ENCODE measurements at regions not wholly inside any gene's neighbourhood (a gene's known extent, or its start where the extent isn't known, plus 50 kb on each side); places are given as distances from the start of the nearest gene placed in this dataset.

DNA sequence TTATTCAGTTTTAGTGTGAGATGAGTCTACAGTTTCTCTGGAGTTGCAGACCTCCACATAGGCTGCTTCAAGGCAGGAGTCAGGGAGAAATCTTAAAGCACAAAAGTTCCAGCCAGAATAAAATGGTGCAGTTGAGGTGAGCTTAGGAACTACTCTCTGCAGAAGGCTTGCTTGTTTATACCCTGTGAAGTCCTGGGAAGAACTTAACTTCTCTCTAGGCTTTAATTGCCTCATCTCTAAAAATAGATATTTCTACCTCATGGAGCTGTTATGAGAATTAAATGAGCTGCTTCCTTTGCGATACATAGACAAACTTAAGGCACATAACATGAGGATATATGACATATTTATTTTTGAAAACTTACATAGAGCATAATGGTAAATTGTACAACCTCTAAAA is 286.2 kb downstream of the GPATCH2 start:
- no peak overlapping the region for H3K9ac ChIP-seq (ENCODE audit: low read length)
- H3K27ac ChIP-seq (ENCODE audit: low read depth, low read length): no peak overlapping the region
- no peak overlapping the region for H3K4me3 ChIP-seq (ENCODE audit: low read depth in 1 of 2, low read length in 2 of 2)
- no peaks in the 10 kb centered on the region for H3K9me3 ChIP-seq (ENCODE audit: low read length)
- no peaks in the 10 kb centered on the region for H3K36me3 ChIP-seq (ENCODE audit: insufficient read depth, low read length)
- H3K4me1 ChIP-seq (ENCODE audit: insufficient read depth, low read length): no peaks in the 10 kb centered on the region
- no peaks in the 10 kb centered on the region for H3K27me3 ChIP-seq (ENCODE audit: control insufficient read depth in 1 of 2, insufficient read depth in 2 of 2, low read length in 2 of 2)

DNA sequence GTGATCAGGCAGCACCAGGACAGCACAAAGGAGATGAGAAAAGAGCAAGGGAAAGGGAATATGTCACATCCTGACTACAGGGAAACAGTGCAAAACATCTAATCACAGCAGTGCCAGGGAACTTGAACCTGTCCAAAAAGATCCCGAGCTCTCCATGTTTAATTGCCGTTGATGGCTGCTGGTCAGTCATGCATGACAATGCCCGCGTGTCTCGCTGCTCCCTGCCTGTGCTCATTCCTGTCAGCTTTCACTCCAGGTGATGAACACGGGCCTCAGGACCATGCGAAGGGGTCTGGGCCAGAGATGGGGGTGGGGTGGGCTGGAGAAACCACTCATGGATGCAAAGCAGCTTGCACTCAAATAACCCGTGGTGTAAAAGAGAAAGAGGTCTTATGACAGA is 287.0 kb downstream of the GPATCH2 start:
- H3K9ac ChIP-seq (ENCODE audit: low read length): no peak overlapping the region
- no peaks in the 10 kb centered on the region for H3K4me1 ChIP-seq (ENCODE audit: insufficient read depth, low read length)
- no peaks in the 10 kb centered on the region for H3K36me3 ChIP-seq (ENCODE audit: insufficient read depth, low read length)
- H3K9me3 ChIP-seq (ENCODE audit: low read length): no peaks in the 10 kb centered on the region
- no peaks in the 10 kb centered on the region for H3K27me3 ChIP-seq (ENCODE audit: control insufficient read depth in 1 of 2, insufficient read depth in 2 of 2, low read length in 2 of 2)
- no peak overlapping the region for H3K4me3 ChIP-seq (ENCODE audit: low read depth in 1 of 2, low read length in 2 of 2)
- H3K27ac ChIP-seq (ENCODE audit: low read depth, low read length): no peak overlapping the region

DNA sequence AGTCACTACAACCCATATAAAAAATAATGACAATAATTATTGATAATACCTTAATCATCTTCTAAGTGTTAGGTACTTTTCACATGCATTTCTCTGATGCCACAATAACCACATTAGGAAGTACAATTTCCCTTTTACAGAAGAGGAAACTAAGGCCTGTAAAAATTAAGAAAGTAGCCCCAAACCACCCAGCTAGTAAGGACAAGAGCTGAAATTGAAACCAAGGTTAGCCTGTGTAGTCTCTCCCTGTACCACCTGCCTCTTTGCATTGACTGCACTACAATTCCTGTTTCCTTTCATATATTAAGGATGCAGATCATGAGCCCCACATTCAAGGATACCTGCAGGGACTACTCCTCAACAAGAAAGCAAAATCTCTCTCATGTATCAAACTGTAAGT is 288.8 kb downstream of the GPATCH2 start:
- Histone ChIP-seq H3K4me3 (ENCODE audit: low read depth in 1 of 2, low read length in 2 of 2) (no peak overlapping the region), H3K36me3 (ENCODE audit: insufficient read depth, low read length) (no peaks in the 10 kb centered on the region), H3K27me3 (ENCODE audit: control insufficient read depth in 1 of 2, insufficient read depth in 2 of 2, low read length in 2 of 2) (no peaks in the 10 kb centered on the region), H3K27ac (ENCODE audit: low read depth, low read length) (no peak overlapping the region), H3K9me3 (ENCODE audit: low read length) (no peaks in the 10 kb centered on the region), H3K9ac (ENCODE audit: low read length) (no peak overlapping the region), H3K4me1 (ENCODE audit: insufficient read depth, low read length) (no peaks in the 10 kb centered on the region)

DNA sequence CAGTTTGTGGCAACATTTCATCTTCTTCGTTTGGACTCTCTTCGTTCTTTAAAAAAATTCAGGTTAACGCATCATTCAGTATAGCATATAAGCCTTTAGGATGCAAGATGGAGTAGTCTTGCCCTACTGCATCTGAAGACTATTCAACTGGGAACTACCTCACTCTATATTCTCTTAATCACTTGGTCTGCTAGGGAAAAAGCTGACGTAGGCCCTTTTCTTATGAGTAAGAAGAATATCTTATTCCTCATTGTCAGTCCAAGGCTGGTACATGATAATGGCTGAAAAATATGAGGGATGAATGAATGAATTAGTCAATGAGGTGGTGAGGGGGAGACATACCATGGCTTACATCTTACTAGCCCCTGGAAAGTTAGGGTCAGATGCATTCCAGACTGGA is 294.2 kb downstream of the GPATCH2 start:
- H3K27me3 ChIP-seq (ENCODE audit: control insufficient read depth in 1 of 2, insufficient read depth in 2 of 2, low read length in 2 of 2): no peaks in the 10 kb centered on the region
- H3K36me3 ChIP-seq (ENCODE audit: insufficient read depth, low read length): no peaks in the 10 kb centered on the region
- peaks cover 11% of the 10 kb centered on the region for H3K4me1 ChIP-seq (ENCODE audit: insufficient read depth, low read length)
- H3K4me3 ChIP-seq (ENCODE audit: low read depth in 1 of 2, low read length in 2 of 2): no peak overlapping the region
- no peak overlapping the region for H3K9ac ChIP-seq (ENCODE audit: low read length)
- no peak overlapping the region for H3K27ac ChIP-seq (ENCODE audit: low read depth, low read length)
- H3K9me3 ChIP-seq (ENCODE audit: low read length): no peaks in the 10 kb centered on the region

DNA sequence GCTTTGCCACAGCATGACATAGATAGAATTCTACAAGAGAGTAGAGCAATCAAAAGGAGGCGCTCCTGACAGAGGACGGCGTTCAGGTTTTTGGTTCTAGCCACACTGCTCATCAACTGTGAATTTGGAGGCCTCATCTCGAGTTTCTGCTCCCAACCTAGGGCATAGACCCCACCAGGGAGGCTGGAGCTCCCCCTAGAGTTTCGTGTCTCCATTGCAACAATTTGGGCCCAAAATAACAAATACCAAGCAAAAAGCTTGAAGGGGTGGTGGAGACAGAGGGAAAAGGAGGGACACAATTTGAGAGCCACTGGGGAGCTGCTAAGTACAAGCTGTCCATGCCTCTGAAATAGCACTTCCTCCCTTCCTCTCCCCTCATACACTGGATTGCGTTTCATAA is 297.0 kb downstream of the GPATCH2 start:
- no peak overlapping the region for H3K9ac ChIP-seq (ENCODE audit: low read length)

DNA sequence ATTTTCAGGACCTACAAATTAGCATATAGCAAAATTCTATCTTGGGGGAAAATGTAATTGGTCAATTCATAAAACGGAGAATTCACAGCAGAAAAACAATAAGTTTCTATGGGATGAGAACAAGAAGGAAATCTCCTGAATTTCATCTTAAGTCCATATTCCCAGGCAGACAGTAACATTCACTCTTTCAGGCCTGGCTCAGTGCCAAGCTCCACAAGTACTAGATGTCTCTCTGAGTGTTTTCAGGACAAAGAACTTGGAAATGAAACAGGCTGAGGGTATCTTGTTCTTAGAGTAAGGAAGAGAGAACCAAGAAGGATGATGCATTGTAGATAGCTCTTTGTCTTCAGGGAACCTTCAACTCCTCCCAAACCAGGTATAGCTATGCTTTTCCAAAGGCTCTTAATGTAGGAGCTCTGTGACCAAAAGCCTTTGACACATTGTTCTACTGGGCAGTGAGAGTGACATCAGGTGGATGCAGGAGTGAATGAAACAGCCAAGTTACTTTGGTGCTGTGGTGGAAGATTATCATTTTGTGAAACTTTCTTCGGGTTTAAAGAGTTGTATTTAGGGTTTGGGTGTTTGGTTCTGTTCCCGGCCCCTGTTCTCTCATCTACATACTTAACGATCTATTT is 298.3 kb downstream of the GPATCH2 start:
- Histone ChIP-seq H3K9me3 (ENCODE audit: low read length) (no peaks in the 10 kb centered on the region), H3K27me3 (ENCODE audit: control insufficient read depth in 1 of 2, insufficient read depth in 2 of 2, low read length in 2 of 2) (no peaks in the 10 kb centered on the region), H3K4me3 (ENCODE audit: low read depth in 1 of 2, low read length in 2 of 2) (no peak overlapping the region), H3K27ac (ENCODE audit: low read depth, low read length) (no peak overlapping the region), H3K36me3 (ENCODE audit: insufficient read depth, low read length) (no peaks in the 10 kb centered on the region), H3K4me1 (ENCODE audit: insufficient read depth, low read length) (peaks cover 15% of the 10 kb centered on the region), H3K9ac (ENCODE audit: low read length) (no peak overlapping the region)

More for the DNA sequence above, 297.0 kb downstream of the GPATCH2 start:
- no peaks in the 10 kb centered on the region for H3K36me3 ChIP-seq (ENCODE audit: insufficient read depth, low read length)
- H3K27ac ChIP-seq (ENCODE audit: low read depth, low read length): no peak overlapping the region
- H3K27me3 ChIP-seq (ENCODE audit: control insufficient read depth in 1 of 2, insufficient read depth in 2 of 2, low read length in 2 of 2): no peaks in the 10 kb centered on the region
- H3K9me3 ChIP-seq (ENCODE audit: low read length): no peaks in the 10 kb centered on the region
- H3K4me3 ChIP-seq (ENCODE audit: low read depth in 1 of 2, low read length in 2 of 2): no peak overlapping the region
- peaks cover 15% of the 10 kb centered on the region for H3K4me1 ChIP-seq (ENCODE audit: insufficient read depth, low read length)

DNA sequence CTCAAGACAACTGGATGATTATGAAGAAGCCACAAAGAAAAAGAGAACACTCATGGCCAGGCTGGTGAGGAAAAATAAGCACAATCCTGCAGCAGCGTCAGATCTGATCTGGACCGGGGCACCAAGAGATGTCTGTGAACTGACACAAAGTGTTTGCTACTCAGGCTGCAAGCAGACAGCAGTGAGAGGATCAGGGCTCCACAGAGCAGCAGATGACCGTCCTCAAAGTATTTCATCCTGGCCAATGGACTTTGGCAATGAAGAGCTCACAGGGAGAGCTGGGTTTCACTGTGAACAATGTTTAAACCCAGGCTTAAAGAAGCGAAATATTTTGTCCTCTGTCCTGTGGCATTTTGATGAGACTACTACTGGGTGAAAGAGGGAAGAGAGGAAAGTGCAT is 299.2 kb downstream of the GPATCH2 start:
- H3K9ac ChIP-seq (ENCODE audit: low read length): no peak overlapping the region
- H3K4me3 ChIP-seq (ENCODE audit: low read depth in 1 of 2, low read length in 2 of 2): no peak overlapping the region
- H3K9me3 ChIP-seq (ENCODE audit: low read length): no peaks in the 10 kb centered on the region
- H3K27ac ChIP-seq (ENCODE audit: low read depth, low read length): no peak overlapping the region
- H3K4me1 ChIP-seq (ENCODE audit: insufficient read depth, low read length): peaks cover 15% of the 10 kb centered on the region
- no peaks in the 10 kb centered on the region for H3K36me3 ChIP-seq (ENCODE audit: insufficient read depth, low read length)
- no peaks in the 10 kb centered on the region for H3K27me3 ChIP-seq (ENCODE audit: control insufficient read depth in 1 of 2, insufficient read depth in 2 of 2, low read length in 2 of 2)

DNA sequence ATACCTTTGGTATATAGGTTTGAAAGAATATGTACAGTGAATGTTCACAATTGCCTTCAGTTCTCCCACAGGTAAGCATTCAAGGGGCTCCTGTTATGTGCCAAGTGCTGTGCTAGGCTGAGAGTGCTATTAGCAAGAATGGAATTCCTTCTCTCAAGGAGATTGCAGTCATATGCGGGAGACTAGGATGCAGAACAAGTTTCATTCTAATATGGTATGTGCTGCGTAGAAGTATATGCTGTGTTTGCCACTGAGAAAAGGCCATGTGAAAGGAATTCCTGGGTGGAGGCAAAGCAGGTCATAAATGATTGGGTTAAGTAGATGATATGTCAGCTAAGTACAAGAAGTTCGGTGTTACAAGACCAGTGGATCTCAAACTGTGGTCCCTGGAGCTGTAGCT is 303.0 kb downstream of the GPATCH2 start:
- H3K9ac ChIP-seq (ENCODE audit: low read length): no peak overlapping the region
- no peak overlapping the region for H3K4me3 ChIP-seq (ENCODE audit: low read depth in 1 of 2, low read length in 2 of 2)
- no peaks in the 10 kb centered on the region for H3K9me3 ChIP-seq (ENCODE audit: low read length)
- H3K4me1 ChIP-seq (ENCODE audit: insufficient read depth, low read length): peaks cover 15% of the 10 kb centered on the region
- H3K36me3 ChIP-seq (ENCODE audit: insufficient read depth, low read length): no peaks in the 10 kb centered on the region
- no peak overlapping the region for H3K27ac ChIP-seq (ENCODE audit: low read depth, low read length)
- H3K27me3 ChIP-seq (ENCODE audit: control insufficient read depth in 1 of 2, insufficient read depth in 2 of 2, low read length in 2 of 2): no peaks in the 10 kb centered on the region

DNA sequence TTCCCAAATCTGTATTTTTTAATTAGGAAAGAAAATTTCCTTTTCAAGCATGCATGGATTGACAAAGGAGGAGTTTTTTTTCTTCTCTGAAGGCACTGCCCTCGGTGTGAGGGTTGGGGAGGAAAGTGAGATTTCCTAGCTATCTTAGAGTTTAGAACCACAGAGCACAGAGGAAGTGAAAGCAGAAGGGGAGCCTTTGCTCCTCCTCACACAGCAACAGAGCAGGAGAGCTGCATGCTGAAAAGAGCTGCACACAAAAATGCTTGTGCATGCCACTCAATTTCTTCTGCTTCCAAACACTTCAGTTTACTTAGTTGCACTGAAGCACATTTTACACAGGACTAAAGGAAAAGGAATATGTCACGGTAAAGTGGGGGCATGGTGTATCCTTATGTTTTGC is 308.1 kb downstream of the GPATCH2 start:
- Histone ChIP-seq H3K4me3 (ENCODE audit: low read depth in 1 of 2, low read length in 2 of 2) (no peak overlapping the region), H3K27me3 (ENCODE audit: control insufficient read depth in 1 of 2, insufficient read depth in 2 of 2, low read length in 2 of 2) (no peaks in the 10 kb centered on the region), H3K4me1 (ENCODE audit: insufficient read depth, low read length) (no peaks in the 10 kb centered on the region), H3K36me3 (ENCODE audit: insufficient read depth, low read length) (no peaks in the 10 kb centered on the region), H3K9ac (ENCODE audit: low read length) (no peak overlapping the region), H3K27ac (ENCODE audit: low read depth, low read length) (no peak overlapping the region), H3K9me3 (ENCODE audit: low read length) (no peaks in the 10 kb centered on the region)

DNA sequence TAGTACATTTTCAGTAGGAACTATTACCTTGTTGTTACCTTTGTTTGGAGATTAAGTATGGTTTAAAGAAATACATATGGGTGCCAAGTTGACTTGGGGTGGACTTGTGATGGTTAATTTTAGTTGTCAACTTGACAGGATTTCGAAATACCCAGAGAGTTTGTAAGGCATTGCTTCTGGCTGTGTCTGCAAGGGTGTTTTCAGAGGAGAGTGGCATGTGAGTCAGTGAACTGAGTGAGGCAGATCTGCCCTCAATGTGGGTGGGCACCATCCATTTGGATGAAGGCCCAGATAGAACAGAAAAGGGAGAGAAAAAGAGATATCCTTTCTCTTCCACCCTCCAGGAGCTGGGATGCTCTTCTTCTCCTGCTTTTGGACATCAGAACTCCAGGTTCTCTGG is 315.5 kb downstream of the GPATCH2 start:
- no peaks in the 10 kb centered on the region for H3K4me1 ChIP-seq (ENCODE audit: insufficient read depth, low read length)
- no peaks in the 10 kb centered on the region for H3K27me3 ChIP-seq (ENCODE audit: control insufficient read depth in 1 of 2, insufficient read depth in 2 of 2, low read length in 2 of 2)
- H3K9me3 ChIP-seq (ENCODE audit: low read length): no peaks in the 10 kb centered on the region
- H3K36me3 ChIP-seq (ENCODE audit: insufficient read depth, low read length): no peaks in the 10 kb centered on the region
- no peak overlapping the region for H3K4me3 ChIP-seq (ENCODE audit: low read depth in 1 of 2, low read length in 2 of 2)
- H3K27ac ChIP-seq (ENCODE audit: low read depth, low read length): no peak overlapping the region
- H3K9ac ChIP-seq (ENCODE audit: low read length): no peak overlapping the region

DNA sequence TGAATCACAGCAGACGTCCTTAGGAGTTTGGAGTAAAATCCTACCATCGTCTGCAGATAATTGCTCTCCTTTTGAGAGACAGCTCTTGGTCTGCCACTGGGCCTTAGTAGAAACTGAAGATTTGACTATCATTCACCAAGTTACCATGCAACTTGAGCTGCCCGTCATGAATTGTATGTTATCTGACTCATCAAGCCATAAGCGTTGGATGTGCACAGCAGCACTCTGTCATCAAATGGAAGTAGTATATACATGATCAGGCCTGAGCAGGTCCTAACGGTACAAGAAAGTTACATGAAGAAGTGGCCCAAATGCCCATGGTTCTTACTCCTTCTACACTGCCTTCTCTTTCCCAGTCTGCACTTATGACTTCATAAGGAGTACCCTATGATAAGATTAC is 317.8 kb downstream of the GPATCH2 start:
- no peaks in the 10 kb centered on the region for H3K9me3 ChIP-seq (ENCODE audit: low read length)
- H3K9ac ChIP-seq (ENCODE audit: low read length): no peak overlapping the region
- no peak overlapping the region for H3K27ac ChIP-seq (ENCODE audit: low read depth, low read length)
- no peaks in the 10 kb centered on the region for H3K36me3 ChIP-seq (ENCODE audit: insufficient read depth, low read length)
- no peak overlapping the region for H3K4me3 ChIP-seq (ENCODE audit: low read depth in 1 of 2, low read length in 2 of 2)
- no peaks in the 10 kb centered on the region for H3K27me3 ChIP-seq (ENCODE audit: control insufficient read depth in 1 of 2, insufficient read depth in 2 of 2, low read length in 2 of 2)
- H3K4me1 ChIP-seq (ENCODE audit: insufficient read depth, low read length): no peaks in the 10 kb centered on the region

DNA sequence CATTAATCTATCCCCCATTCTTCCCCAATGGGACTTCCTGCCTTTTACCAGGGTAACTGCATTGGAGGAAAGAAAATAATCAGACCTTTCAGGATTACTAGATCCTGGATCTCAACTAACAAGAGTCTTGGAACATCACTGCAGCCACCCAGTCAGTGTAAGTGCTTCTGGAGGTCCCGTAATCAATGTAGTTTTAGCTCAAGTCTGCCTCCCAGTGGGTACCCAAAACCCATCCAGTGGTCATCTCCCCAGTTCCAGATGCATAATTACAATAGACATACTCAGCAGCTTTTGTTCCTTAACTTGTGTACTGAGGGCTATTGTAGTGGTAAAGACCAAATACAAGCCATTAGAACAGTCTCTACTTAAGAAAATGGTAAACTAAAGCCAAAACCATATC is 319.1 kb downstream of the GPATCH2 start:
- no peaks in the 10 kb centered on the region for H3K4me1 ChIP-seq (ENCODE audit: insufficient read depth, low read length)
- H3K36me3 ChIP-seq (ENCODE audit: insufficient read depth, low read length): no peaks in the 10 kb centered on the region
- no peaks in the 10 kb centered on the region for H3K9me3 ChIP-seq (ENCODE audit: low read length)
- H3K27ac ChIP-seq (ENCODE audit: low read depth, low read length): no peak overlapping the region
- no peak overlapping the region for H3K9ac ChIP-seq (ENCODE audit: low read length)
- H3K4me3 ChIP-seq (ENCODE audit: low read depth in 1 of 2, low read length in 2 of 2): no peak overlapping the region
- H3K27me3 ChIP-seq (ENCODE audit: control insufficient read depth in 1 of 2, insufficient read depth in 2 of 2, low read length in 2 of 2): no peaks in the 10 kb centered on the region

Data from muscle layer of colon (tissue), 2 donors.